IMR-90 (cell line): ENCODE measurements at regions not wholly inside any gene's neighbourhood (a gene's known extent, or its start where the extent isn't known, plus 50 kb on each side); places are given as distances from the start of the nearest gene placed in this dataset.

Source experiments
- ATAC-seq: fragments of 200-7000 bp; cut with Tn5 transposase; 2 replicates; pipeline ENCODE4 v1.9.1; 2020; ENCODE audit warnings: low read depth, mild to moderate bottlenecking, moderate library complexity
- BruUV-seq: library from RNA; stranded (reverse); fragments of 400-500 nt; replicated peaks from 2 replicates; lab custom pipeline; 2021; lab: Mats Ljungman, UMichigan
- CTCF ChIA-PET: fragments of 300-600 bp; formaldehyde crosslinking; extraction: SDS; loops from one replicate; lab custom pipeline; 2021; ENCODE audit warnings: antibody characterized with exemption; lab: Yijun Ruan, JAX
- POLR2A ChIA-PET: fragments of 300-600 bp; sonication (Branson Sonifier 250); formaldehyde crosslinking; loops from one replicate; lab custom pipeline; 2022; ENCODE audit warnings: antibody characterized with exemption; ENCODE audit not compliant: unreplicated experiment; lab: Charles Lee
- DNase-seq: peaks from one replicate; pipeline ENCODE4 v3.0.0; 2013
- H2AFZ ChIP-seq: replicated peaks from 2 replicates; pipeline ENCODE3; 2013; ENCODE audit warnings: low read length, mild to moderate bottlenecking; ENCODE audit not compliant: poor library complexity
- H2AK5ac ChIP-seq: 2 replicates; pipeline ENCODE4 v1.6.1; 2013; ENCODE audit warnings: low read depth, low read length, inconsistent platforms
- H2AK9ac ChIP-seq: replicated peaks from 2 replicates; pipeline ENCODE3; 2013; ENCODE audit warnings: mild to moderate bottlenecking, low read depth, low read length, moderate library complexity; ENCODE audit not compliant: poor library complexity
- H2BK120ac ChIP-seq: 2 replicates; pipeline ENCODE4 v1.6.1; 2013; ENCODE audit warnings: low read depth, low read length, inconsistent platforms
- H2BK15ac ChIP-seq: 3 replicates; pipeline ENCODE4 v1.6.1; 2013; ENCODE audit warnings: low read depth, low read length, inconsistent platforms
- H2BK20ac ChIP-seq: 2 replicates; pipeline ENCODE4 v1.6.1; 2013; ENCODE audit warnings: low read depth, mild to moderate bottlenecking, inconsistent platforms, low read length, moderate library complexity
- H2BK5ac ChIP-seq: 2 replicates; pipeline ENCODE4 v1.6.1; 2013; ENCODE audit warnings: mild to moderate bottlenecking, low read depth, low read length, inconsistent platforms; ENCODE audit not compliant: poor library complexity, severe bottlenecking
- H3K14ac ChIP-seq: replicated peaks from 2 replicates; pipeline ENCODE4 v1.6.1; 2013; ENCODE audit warnings: low read depth, low read length, inconsistent platforms
- H3K18ac ChIP-seq: 2 replicates; pipeline ENCODE4 v1.6.1; 2013; ENCODE audit warnings: low read depth, low read length, control low read depth
- H3K23ac ChIP-seq: 2 replicates; pipeline ENCODE4 v1.6.1; 2013; ENCODE audit warnings: low read depth, low read length, inconsistent platforms
- H3K27ac ChIP-seq: 2 replicates; pipeline ENCODE4 v1.5.1; 2013; ENCODE audit warnings: mild to moderate bottlenecking, control low read depth, low read length; ENCODE audit not compliant: insufficient read depth
- H3K27me3 ChIP-seq: 2 replicates; pipeline ENCODE4 v1.6.1; 2013; ENCODE audit warnings: low read length; ENCODE audit not compliant: control insufficient read depth, insufficient read depth
- H3K36me3 ChIP-seq: 2 replicates; pipeline ENCODE4 v1.6.1; 2013; ENCODE audit warnings: low read length, mixed read lengths; ENCODE audit not compliant: control insufficient read depth, insufficient read depth
- H3K4ac ChIP-seq: 2 replicates; pipeline ENCODE4 v1.6.1; 2013; ENCODE audit warnings: low read depth, low read length, inconsistent platforms
- H3K4me1 ChIP-seq: 2 replicates; pipeline ENCODE4 v1.6.1; 2013; ENCODE audit warnings: low read length, mixed read lengths; ENCODE audit not compliant: control insufficient read depth, insufficient read depth
- H3K4me2 ChIP-seq: 2 replicates; pipeline ENCODE4 v1.6.1; 2013; ENCODE audit warnings: low read depth, mild to moderate bottlenecking, control low read depth, low read length, moderate library complexity
- H3K4me3 ChIP-seq: 2 replicates; pipeline ENCODE4 v1.5.1; 2013; ENCODE audit warnings: low read depth, mild to moderate bottlenecking, control low read depth, low read length, moderate library complexity; ENCODE audit not compliant: insufficient read depth
- H3K56ac ChIP-seq: 2 replicates; pipeline ENCODE4 v1.6.1; 2013; ENCODE audit warnings: low read length, inconsistent platforms; ENCODE audit not compliant: insufficient read depth; ENCODE audit errors: extremely low read depth
- H3K79me1 ChIP-seq, 2 experiments: 2 replicates each; pipeline ENCODE4 v1.6.1; 2013; ENCODE audit warnings: low read length in 2 of 2, inconsistent platforms in 1 of 2, low read depth in 1 of 2
- H3K9ac ChIP-seq: 2 replicates; pipeline ENCODE4 v1.6.1; 2013; ENCODE audit warnings: low read depth, low read length, control low read depth
- H3K9me1 ChIP-seq: 2 replicates; pipeline ENCODE4 v1.6.1; 2013; ENCODE audit warnings: low read length, inconsistent platforms; ENCODE audit not compliant: insufficient read depth
- H3K9me3 ChIP-seq: 2 replicates; pipeline ENCODE4 v1.6.1; 2013; ENCODE audit warnings: low read length; ENCODE audit not compliant: control insufficient read depth, insufficient read depth
- H4K20me1 ChIP-seq: 2 replicates; pipeline ENCODE4 v1.6.1; 2013; ENCODE audit warnings: low read length, inconsistent platforms; ENCODE audit not compliant: insufficient read depth
- H4K5ac ChIP-seq: 2 replicates; pipeline ENCODE4 v1.6.1; 2013; ENCODE audit warnings: mild to moderate bottlenecking, low read depth, low read length, control low read depth
- H4K8ac ChIP-seq, 2 experiments: 2 replicates each; pipeline ENCODE4 v1.6.1; 2013; ENCODE audit warnings: low read depth in 2 of 2, low read length in 2 of 2, control low read depth in 1 of 2, inconsistent platforms in 1 of 2
- H4K91ac ChIP-seq: 2 replicates; pipeline ENCODE4 v1.6.1; 2013; ENCODE audit warnings: low read depth, low read length, inconsistent platforms; ENCODE audit not compliant: insufficient read depth
- CEBPB ChIP-seq: IDR thresholded peaks from 2 replicates; pipeline ENCODE4 v1.6.1; 2012; ENCODE audit warnings: low read depth, low read length, improper control_type of control experiment
- CHD1 ChIP-seq: IDR thresholded peaks from 2 replicates; pipeline ENCODE4 v1.6.1; 2012; ENCODE audit warnings: low read depth, low read length, improper control_type of control experiment
- MAZ ChIP-seq: IDR thresholded peaks from 2 replicates; pipeline ENCODE4 v1.6.1; 2012; ENCODE audit warnings: low read depth, mild to moderate bottlenecking, low read length, improper control_type of control experiment, moderate library complexity, borderline replicate concordance
- NFE2L2 ChIP-seq: fragments of 150-350 bp; IDR thresholded peaks from 2 replicates; pipeline ENCODE4 v1.6.1; 2016; ENCODE audit warnings: low read depth, mild to moderate bottlenecking, low read length
- POLR2A ChIP-seq: IDR thresholded peaks from 2 replicates; pipeline ENCODE4 v1.6.1; 2012; ENCODE audit warnings: mild to moderate bottlenecking, low read depth, low read length
- RAD21 ChIP-seq: IDR thresholded peaks from 2 replicates; pipeline ENCODE4 v1.6.1; 2012; ENCODE audit warnings: low read length, improper control_type of control experiment
- RCOR1 ChIP-seq: IDR thresholded peaks from 2 replicates; pipeline ENCODE4 v1.6.1; 2012; ENCODE audit warnings: mild to moderate bottlenecking, low read length, improper control_type of control experiment; ENCODE audit not compliant: insufficient replicate concordance
- SMC3 ChIP-seq: fragments of 150-350 bp; IDR thresholded peaks from 2 replicates; pipeline ENCODE4 v1.6.1; 2016; ENCODE audit warnings: low read depth, mild to moderate bottlenecking, antibody characterized with exemption, low read length, moderate library complexity
- dilution Hi-C: fragments of 300-500 bp; cut with HindIII; formaldehyde crosslinking; loops from one replicate; pipeline ENCODE4 v1.14.3; 2018; ENCODE audit warnings: low sequenced_read_pairs; ENCODE audit not compliant: unreplicated experiment
- in situ Hi-C: fragments of 300-500 bp; cut with MboI; formaldehyde crosslinking; loops from 3 replicates; pipeline ENCODE4 v1.14.3; 2019; ENCODE audit warnings: low sequenced_read_pairs, inconsistent platforms, mixed read lengths
- intact Hi-C: fragments of 100-400 bp; cut with micrococcal nuclease; formaldehyde crosslinking; loops from 2 replicates; pipeline ENCODE4 v1.10.0; 2022
- TF ChIP-seq, protein P1 (sequence below): fragments of 150-350 bp; IDR thresholded peaks from 2 replicates; pipeline ENCODE4 v1.6.1; 2016; ENCODE audit warnings: low read depth, mild to moderate bottlenecking, low read length, moderate library complexity, borderline replicate concordance
- TF ChIP-seq, protein P2 (sequence below): fragments of 150-350 bp; IDR thresholded peaks from 2 replicates; pipeline ENCODE4 v1.6.1; 2017; ENCODE audit warnings: mild to moderate bottlenecking, antibody characterized with exemption, low read length, low read depth
- TF ChIP-seq, protein P3 (sequence below): conservative IDR thresholded peaks from 2 replicates; pipeline ENCODE4 v1.5.1; 2012; ENCODE audit warnings: mild to moderate bottlenecking, low read depth, low read length, improper control_type of control experiment

DNA sequence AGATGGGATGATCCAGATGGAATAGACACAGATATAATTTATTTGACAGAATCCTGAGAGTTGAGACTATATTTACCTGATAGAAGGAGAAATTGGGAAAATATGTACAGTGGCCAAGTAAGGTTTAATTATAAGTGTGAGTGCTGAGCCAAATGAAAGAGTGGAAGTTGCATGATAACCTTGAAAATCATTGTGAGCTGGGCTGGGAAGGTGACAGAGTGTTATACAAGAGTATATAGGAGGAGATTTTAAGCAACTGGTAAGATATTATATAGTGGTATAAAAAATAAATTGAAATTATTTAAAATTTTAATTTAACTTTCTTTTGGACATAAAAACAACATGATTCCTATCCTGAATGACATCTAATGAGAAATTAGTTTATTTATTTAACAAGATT, 340.8 kb downstream of the NUP35 start:
- Histone ChIP-seq H2AFZ (no peak overlapping the region), H3K9me3 (0 out of 2 replicates have a peak, but pooled peaks cover 3% of the 10 kb centered on the region), H3K23ac (no peak overlapping the region), H3K9me1 (no peaks in the 10 kb centered on the region), H2BK5ac (no peak overlapping the region), H4K20me1 (no peaks in the 10 kb centered on the region), H3K4me2 (no peak overlapping the region), H3K56ac (no peak overlapping the region), H3K79me1 (no peaks in the 10 kb centered on the region), H2BK120ac (no peak overlapping the region), H2AK5ac (no peak overlapping the region), H2AK9ac (no peak overlapping the region), H3K18ac (no peak overlapping the region), H2BK15ac (no peak overlapping the region), H3K4ac (no peak overlapping the region), H4K91ac (no peak overlapping the region), H3K4me1 (no peaks in the 10 kb centered on the region), H3K14ac (no peak overlapping the region), H3K36me3 (no peaks in the 10 kb centered on the region), H3K27me3 (no peaks in the 10 kb centered on the region), H3K4me3 (no peak overlapping the region), H3K9ac (no peak overlapping the region), H2BK20ac (no peak overlapping the region), H4K8ac (no peak overlapping the region), H3K27ac (no peak overlapping the region), H4K5ac (no peak overlapping the region)
- dilution Hi-C loops (no loop called here), intact Hi-C loops (no loop called here), in situ Hi-C loops (no loop called here)
- TF ChIP-seq, protein P1, sequence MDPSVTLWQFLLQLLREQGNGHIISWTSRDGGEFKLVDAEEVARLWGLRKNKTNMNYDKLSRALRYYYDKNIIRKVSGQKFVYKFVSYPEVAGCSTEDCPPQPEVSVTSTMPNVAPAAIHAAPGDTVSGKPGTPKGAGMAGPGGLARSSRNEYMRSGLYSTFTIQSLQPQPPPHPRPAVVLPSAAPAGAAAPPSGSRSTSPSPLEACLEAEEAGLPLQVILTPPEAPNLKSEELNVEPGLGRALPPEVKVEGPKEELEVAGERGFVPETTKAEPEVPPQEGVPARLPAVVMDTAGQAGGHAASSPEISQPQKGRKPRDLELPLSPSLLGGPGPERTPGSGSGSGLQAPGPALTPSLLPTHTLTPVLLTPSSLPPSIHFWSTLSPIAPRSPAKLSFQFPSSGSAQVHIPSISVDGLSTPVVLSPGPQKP = no peak
- TF ChIP-seq, protein P2, sequence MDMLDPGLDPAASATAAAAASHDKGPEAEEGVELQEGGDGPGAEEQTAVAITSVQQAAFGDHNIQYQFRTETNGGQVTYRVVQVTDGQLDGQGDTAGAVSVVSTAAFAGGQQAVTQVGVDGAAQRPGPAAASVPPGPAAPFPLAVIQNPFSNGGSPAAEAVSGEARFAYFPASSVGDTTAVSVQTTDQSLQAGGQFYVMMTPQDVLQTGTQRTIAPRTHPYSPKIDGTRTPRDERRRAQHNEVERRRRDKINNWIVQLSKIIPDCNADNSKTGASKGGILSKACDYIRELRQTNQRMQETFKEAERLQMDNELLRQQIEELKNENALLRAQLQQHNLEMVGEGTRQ = no peak
- no peak for TF ChIP-seq CHD1
- no peak for TF ChIP-seq NFE2L2
- no peak for TF ChIP-seq RAD21
- TF ChIP-seq, protein P3, sequence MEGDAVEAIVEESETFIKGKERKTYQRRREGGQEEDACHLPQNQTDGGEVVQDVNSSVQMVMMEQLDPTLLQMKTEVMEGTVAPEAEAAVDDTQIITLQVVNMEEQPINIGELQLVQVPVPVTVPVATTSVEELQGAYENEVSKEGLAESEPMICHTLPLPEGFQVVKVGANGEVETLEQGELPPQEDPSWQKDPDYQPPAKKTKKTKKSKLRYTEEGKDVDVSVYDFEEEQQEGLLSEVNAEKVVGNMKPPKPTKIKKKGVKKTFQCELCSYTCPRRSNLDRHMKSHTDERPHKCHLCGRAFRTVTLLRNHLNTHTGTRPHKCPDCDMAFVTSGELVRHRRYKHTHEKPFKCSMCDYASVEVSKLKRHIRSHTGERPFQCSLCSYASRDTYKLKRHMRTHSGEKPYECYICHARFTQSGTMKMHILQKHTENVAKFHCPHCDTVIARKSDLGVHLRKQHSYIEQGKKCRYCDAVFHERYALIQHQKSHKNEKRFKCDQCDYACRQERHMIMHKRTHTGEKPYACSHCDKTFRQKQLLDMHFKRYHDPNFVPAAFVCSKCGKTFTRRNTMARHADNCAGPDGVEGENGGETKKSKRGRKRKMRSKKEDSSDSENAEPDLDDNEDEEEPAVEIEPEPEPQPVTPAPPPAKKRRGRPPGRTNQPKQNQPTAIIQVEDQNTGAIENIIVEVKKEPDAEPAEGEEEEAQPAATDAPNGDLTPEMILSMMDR = no peak
- no peak for TF ChIP-seq MAZ
- no peak for TF ChIP-seq RCOR1
- TF ChIP-seq SMC3 = no peak
- TF ChIP-seq CEBPB = no peak
- no peak for TF ChIP-seq POLR2A
- ChIA-PET POLR2A (no interaction called here), CTCF (no interaction called here)
- DNase-seq (no peak), ATAC-seq (no peak)
- no TSS peak for BruUV-seq
